ENCODE measurements at regions not wholly inside any gene's neighbourhood (a gene's known extent, or its start where the extent isn't known, plus 50 kb on each side); places are given as distances from the start of the nearest gene placed in this dataset.

- TF ChIP-seq MAX (IDR thresholded peaks at IDR 0.05): no peak
These were observed 278.1 kb upstream of the TET2 start for GRCh38 chr4:104868533-104868932.

- TF ChIP-seq MAX (IDR thresholded peaks at IDR 0.05): no peak
- TF ChIP-seq YY1 (IDR thresholded peaks at IDR 0.05; ENCODE audit: low read depth): no peak
- no peak for TF ChIP-seq USF1 (IDR thresholded peaks at IDR 0.05)
- no peak for TF ChIP-seq CREB1 (IDR thresholded peaks at IDR 0.05; ENCODE audit: low read depth)
- no peak for TF ChIP-seq TCF12 (IDR thresholded peaks at IDR 0.05; ENCODE audit: low read depth)
- TF ChIP-seq EP300 (IDR thresholded peaks at IDR 0.05; ENCODE audit: borderline replicate concordance): no peak
- TF ChIP-seq TEAD4 (IDR thresholded peaks at IDR 0.05): no peak
- no peak for TF ChIP-seq EGR1 (IDR thresholded peaks at IDR 0.05)
- TF ChIP-seq TAF1 (IDR thresholded peaks at IDR 0.05; ENCODE audit: low read depth): no peak
- no peak for TF ChIP-seq CEBPB (IDR thresholded peaks at IDR 0.05)
- TF ChIP-seq ZBTB7A (IDR thresholded peaks at IDR 0.05; ENCODE audit: low read depth): no peak
- no peak for TF ChIP-seq NFIC (IDR thresholded peaks at IDR 0.05)
- no peak for TF ChIP-seq FOXM1 (IDR thresholded peaks at IDR 0.05; ENCODE audit: borderline replicate concordance, low read depth)
- TF ChIP-seq RAD21 (IDR thresholded peaks at IDR 0.05; ENCODE audit: low read depth): no peak
These were observed 277.7 kb upstream of the TET2 start for GRCh38 chr4:104868958-104869357.

- no peak for TF ChIP-seq CREB1 (IDR thresholded peaks at IDR 0.05; ENCODE audit: low read depth)
- no peak for TF ChIP-seq EGR1 (IDR thresholded peaks at IDR 0.05)
- TF ChIP-seq CEBPB (IDR thresholded peaks at IDR 0.05): no peak
- no peak for TF ChIP-seq TEAD4 (IDR thresholded peaks at IDR 0.05)
- TF ChIP-seq YY1 (IDR thresholded peaks at IDR 0.05; ENCODE audit: low read depth): no peak
These were observed 276.8 kb upstream of the TET2 start for GRCh38 chr4:104869831-104870230.

GRCh38 chr4:104870495-104871233 lies 276.0 kb upstream of the TET2 start:
- no peak for TF ChIP-seq TAF1 (IDR thresholded peaks at IDR 0.05; ENCODE audit: low read depth)
- no peak for TF ChIP-seq REST (IDR thresholded peaks at IDR 0.05; ENCODE audit: low read depth)
- TF ChIP-seq RAD21 (IDR thresholded peaks at IDR 0.05; ENCODE audit: low read depth): no peak
- no peak for TF ChIP-seq USF1 (IDR thresholded peaks at IDR 0.05)
- no peak for TF ChIP-seq FOXM1 (IDR thresholded peaks at IDR 0.05; ENCODE audit: borderline replicate concordance, low read depth)
- TF ChIP-seq MAX (IDR thresholded peaks at IDR 0.05): no peak
- no peak for TF ChIP-seq ZBTB7A (IDR thresholded peaks at IDR 0.05; ENCODE audit: low read depth)
- TF ChIP-seq CREB1 (IDR thresholded peaks at IDR 0.05; ENCODE audit: low read depth): no peak
- TF ChIP-seq EP300 (IDR thresholded peaks at IDR 0.05; ENCODE audit: borderline replicate concordance): no peak
- no peak for TF ChIP-seq YY1 (IDR thresholded peaks at IDR 0.05; ENCODE audit: low read depth)
- TF ChIP-seq NFIC (IDR thresholded peaks at IDR 0.05): no peak
- no peak for TF ChIP-seq CEBPB (IDR thresholded peaks at IDR 0.05)
- no peak for TF ChIP-seq EGR1 (IDR thresholded peaks at IDR 0.05)
- TF ChIP-seq TCF12 (IDR thresholded peaks at IDR 0.05; ENCODE audit: low read depth): no peak

GRCh38 chr4:104878936-104879335 lies 267.7 kb upstream of the TET2 start:
- no peak for TF ChIP-seq RAD21 (IDR thresholded peaks at IDR 0.05; ENCODE audit: low read depth)
- no peak for TF ChIP-seq FOXM1 (IDR thresholded peaks at IDR 0.05; ENCODE audit: borderline replicate concordance, low read depth)
- TF ChIP-seq NFIC (IDR thresholded peaks at IDR 0.05): no peak
- TF ChIP-seq YY1 (IDR thresholded peaks at IDR 0.05; ENCODE audit: low read depth): no peak
- TF ChIP-seq CREB1 (IDR thresholded peaks at IDR 0.05; ENCODE audit: low read depth): no peak
- no peak for TF ChIP-seq TCF12 (IDR thresholded peaks at IDR 0.05; ENCODE audit: low read depth)
- no peak for TF ChIP-seq ZBTB7A (IDR thresholded peaks at IDR 0.05; ENCODE audit: low read depth)
- TF ChIP-seq REST (IDR thresholded peaks at IDR 0.05; ENCODE audit: low read depth): no peak
- TF ChIP-seq TEAD4 (IDR thresholded peaks at IDR 0.05): no peak
- no peak for TF ChIP-seq EP300 (IDR thresholded peaks at IDR 0.05; ENCODE audit: borderline replicate concordance)
- TF ChIP-seq CEBPB (IDR thresholded peaks at IDR 0.05): no peak
- TF ChIP-seq TAF1 (IDR thresholded peaks at IDR 0.05; ENCODE audit: low read depth): no peak
- no peak for TF ChIP-seq EGR1 (IDR thresholded peaks at IDR 0.05)
- TF ChIP-seq USF1 (IDR thresholded peaks at IDR 0.05): no peak
- no peak for TF ChIP-seq MAX (IDR thresholded peaks at IDR 0.05)

Measured in Ishikawa (cell line).